IMR-90 (cell line): ENCODE measurements at regions not wholly inside any gene's neighbourhood (a gene's known extent, or its start where the extent isn't known, plus 50 kb on each side); places are given as distances from the start of the nearest gene placed in this dataset.

ENCODE experiments used
- ATAC-seq: fragments of 200-7000 bp; cut with Tn5 transposase; 2 replicates; pipeline ENCODE4 v1.9.1; 2020; ENCODE audit warnings: low read depth, mild to moderate bottlenecking, moderate library complexity
- BruUV-seq: library from RNA; stranded (reverse); fragments of 400-500 nt; replicated peaks from 2 replicates; lab custom pipeline; 2021; lab: Mats Ljungman, UMichigan
- CTCF ChIA-PET: fragments of 300-600 bp; formaldehyde crosslinking; extraction: SDS; loops from one replicate; lab custom pipeline; 2021; ENCODE audit warnings: antibody characterized with exemption; lab: Yijun Ruan, JAX
- POLR2A ChIA-PET: fragments of 300-600 bp; sonication (Branson Sonifier 250); formaldehyde crosslinking; loops from one replicate; lab custom pipeline; 2022; ENCODE audit warnings: antibody characterized with exemption; ENCODE audit not compliant: unreplicated experiment; lab: Charles Lee
- DNase-seq: peaks from one replicate; pipeline ENCODE4 v3.0.0; 2013
- H2AFZ ChIP-seq: replicated peaks from 2 replicates; pipeline ENCODE3; 2013; ENCODE audit warnings: low read length, mild to moderate bottlenecking; ENCODE audit not compliant: poor library complexity
- H2AK5ac ChIP-seq: 2 replicates; pipeline ENCODE4 v1.6.1; 2013; ENCODE audit warnings: low read depth, low read length, inconsistent platforms
- H2AK9ac ChIP-seq: replicated peaks from 2 replicates; pipeline ENCODE3; 2013; ENCODE audit warnings: mild to moderate bottlenecking, low read depth, low read length, moderate library complexity; ENCODE audit not compliant: poor library complexity
- H2BK120ac ChIP-seq: 2 replicates; pipeline ENCODE4 v1.6.1; 2013; ENCODE audit warnings: low read depth, low read length, inconsistent platforms
- H2BK15ac ChIP-seq: 3 replicates; pipeline ENCODE4 v1.6.1; 2013; ENCODE audit warnings: low read depth, low read length, inconsistent platforms
- H2BK20ac ChIP-seq: 2 replicates; pipeline ENCODE4 v1.6.1; 2013; ENCODE audit warnings: low read depth, mild to moderate bottlenecking, inconsistent platforms, low read length, moderate library complexity
- H2BK5ac ChIP-seq: 2 replicates; pipeline ENCODE4 v1.6.1; 2013; ENCODE audit warnings: mild to moderate bottlenecking, low read depth, low read length, inconsistent platforms; ENCODE audit not compliant: poor library complexity, severe bottlenecking
- H3K14ac ChIP-seq: replicated peaks from 2 replicates; pipeline ENCODE4 v1.6.1; 2013; ENCODE audit warnings: low read depth, low read length, inconsistent platforms
- H3K18ac ChIP-seq: 2 replicates; pipeline ENCODE4 v1.6.1; 2013; ENCODE audit warnings: low read depth, low read length, control low read depth
- H3K23ac ChIP-seq: 2 replicates; pipeline ENCODE4 v1.6.1; 2013; ENCODE audit warnings: low read depth, low read length, inconsistent platforms
- H3K27ac ChIP-seq: 2 replicates; pipeline ENCODE4 v1.5.1; 2013; ENCODE audit warnings: mild to moderate bottlenecking, control low read depth, low read length; ENCODE audit not compliant: insufficient read depth
- H3K27me3 ChIP-seq: 2 replicates; pipeline ENCODE4 v1.6.1; 2013; ENCODE audit warnings: low read length; ENCODE audit not compliant: control insufficient read depth, insufficient read depth
- H3K36me3 ChIP-seq: 2 replicates; pipeline ENCODE4 v1.6.1; 2013; ENCODE audit warnings: low read length, mixed read lengths; ENCODE audit not compliant: control insufficient read depth, insufficient read depth
- H3K4ac ChIP-seq: 2 replicates; pipeline ENCODE4 v1.6.1; 2013; ENCODE audit warnings: low read depth, low read length, inconsistent platforms
- H3K4me1 ChIP-seq: 2 replicates; pipeline ENCODE4 v1.6.1; 2013; ENCODE audit warnings: low read length, mixed read lengths; ENCODE audit not compliant: control insufficient read depth, insufficient read depth
- H3K4me2 ChIP-seq: 2 replicates; pipeline ENCODE4 v1.6.1; 2013; ENCODE audit warnings: low read depth, mild to moderate bottlenecking, control low read depth, low read length, moderate library complexity
- H3K4me3 ChIP-seq: 2 replicates; pipeline ENCODE4 v1.5.1; 2013; ENCODE audit warnings: low read depth, mild to moderate bottlenecking, control low read depth, low read length, moderate library complexity; ENCODE audit not compliant: insufficient read depth
- H3K56ac ChIP-seq: 2 replicates; pipeline ENCODE4 v1.6.1; 2013; ENCODE audit warnings: low read length, inconsistent platforms; ENCODE audit not compliant: insufficient read depth; ENCODE audit errors: extremely low read depth
- H3K79me1 ChIP-seq, 2 experiments: 2 replicates each; pipeline ENCODE4 v1.6.1; 2013; ENCODE audit warnings: low read length in 2 of 2, inconsistent platforms in 1 of 2, low read depth in 1 of 2
- H3K9ac ChIP-seq: 2 replicates; pipeline ENCODE4 v1.6.1; 2013; ENCODE audit warnings: low read depth, low read length, control low read depth
- H3K9me1 ChIP-seq: 2 replicates; pipeline ENCODE4 v1.6.1; 2013; ENCODE audit warnings: low read length, inconsistent platforms; ENCODE audit not compliant: insufficient read depth
- H3K9me3 ChIP-seq: 2 replicates; pipeline ENCODE4 v1.6.1; 2013; ENCODE audit warnings: low read length; ENCODE audit not compliant: control insufficient read depth, insufficient read depth
- H4K20me1 ChIP-seq: 2 replicates; pipeline ENCODE4 v1.6.1; 2013; ENCODE audit warnings: low read length, inconsistent platforms; ENCODE audit not compliant: insufficient read depth
- H4K5ac ChIP-seq: 2 replicates; pipeline ENCODE4 v1.6.1; 2013; ENCODE audit warnings: mild to moderate bottlenecking, low read depth, low read length, control low read depth
- H4K8ac ChIP-seq, 2 experiments: 2 replicates each; pipeline ENCODE4 v1.6.1; 2013; ENCODE audit warnings: low read depth in 2 of 2, low read length in 2 of 2, control low read depth in 1 of 2, inconsistent platforms in 1 of 2
- H4K91ac ChIP-seq: 2 replicates; pipeline ENCODE4 v1.6.1; 2013; ENCODE audit warnings: low read depth, low read length, inconsistent platforms; ENCODE audit not compliant: insufficient read depth
- BHLHE40 ChIP-seq: fragments of 150-350 bp; IDR thresholded peaks from 2 replicates; pipeline ENCODE4 v1.6.1; 2016; ENCODE audit warnings: mild to moderate bottlenecking, low read depth, low read length
- CEBPB ChIP-seq: IDR thresholded peaks from 2 replicates; pipeline ENCODE4 v1.6.1; 2012; ENCODE audit warnings: low read depth, low read length, improper control_type of control experiment
- CHD1 ChIP-seq: IDR thresholded peaks from 2 replicates; pipeline ENCODE4 v1.6.1; 2012; ENCODE audit warnings: low read depth, low read length, improper control_type of control experiment
- CTCF ChIP-seq: conservative IDR thresholded peaks from 2 replicates; pipeline ENCODE4 v1.5.1; 2012; ENCODE audit warnings: mild to moderate bottlenecking, low read depth, low read length, improper control_type of control experiment
- ELK1 ChIP-seq: fragments of 150-350 bp; IDR thresholded peaks from 2 replicates; pipeline ENCODE4 v1.6.1; 2016; ENCODE audit warnings: low read depth, mild to moderate bottlenecking, low read length, moderate library complexity, borderline replicate concordance
- FOS ChIP-seq: fragments of 150-350 bp; IDR thresholded peaks from 2 replicates; pipeline ENCODE4 v1.6.1; 2016; ENCODE audit warnings: low read depth, low read length
- MAFK ChIP-seq: IDR thresholded peaks from 2 replicates; pipeline ENCODE4 v1.6.1; 2012; ENCODE audit warnings: low read depth, low read length, improper control_type of control experiment
- MAZ ChIP-seq: IDR thresholded peaks from 2 replicates; pipeline ENCODE4 v1.6.1; 2012; ENCODE audit warnings: low read depth, mild to moderate bottlenecking, low read length, improper control_type of control experiment, moderate library complexity, borderline replicate concordance
- MXI1 ChIP-seq: IDR thresholded peaks from 2 replicates; pipeline ENCODE4 v1.6.1; 2012; ENCODE audit warnings: low read depth, mild to moderate bottlenecking, low read length, moderate library complexity, borderline replicate concordance
- NFE2L2 ChIP-seq: fragments of 150-350 bp; IDR thresholded peaks from 2 replicates; pipeline ENCODE4 v1.6.1; 2016; ENCODE audit warnings: low read depth, mild to moderate bottlenecking, low read length
- POLR2A ChIP-seq: IDR thresholded peaks from 2 replicates; pipeline ENCODE4 v1.6.1; 2012; ENCODE audit warnings: mild to moderate bottlenecking, low read depth, low read length
- RAD21 ChIP-seq: IDR thresholded peaks from 2 replicates; pipeline ENCODE4 v1.6.1; 2012; ENCODE audit warnings: low read length, improper control_type of control experiment
- RCOR1 ChIP-seq: IDR thresholded peaks from 2 replicates; pipeline ENCODE4 v1.6.1; 2012; ENCODE audit warnings: mild to moderate bottlenecking, low read length, improper control_type of control experiment; ENCODE audit not compliant: insufficient replicate concordance
- RFX5 ChIP-seq: IDR thresholded peaks from 2 replicates; pipeline ENCODE4 v1.8.0; 2012; ENCODE audit warnings: low read depth, mild to moderate bottlenecking, low read length, moderate library complexity
- SMC3 ChIP-seq: fragments of 150-350 bp; IDR thresholded peaks from 2 replicates; pipeline ENCODE4 v1.6.1; 2016; ENCODE audit warnings: low read depth, mild to moderate bottlenecking, antibody characterized with exemption, low read length, moderate library complexity
- USF2 ChIP-seq: fragments of 150-350 bp; IDR thresholded peaks from 2 replicates; pipeline ENCODE4 v1.6.1; 2017; ENCODE audit warnings: mild to moderate bottlenecking, antibody characterized with exemption, low read length, low read depth
- WGBS, 2 experiments: methylation state at CpG; one replicate each; pipeline versions ENCODE4 v1.1.5 to v1.1.7; 2013; ENCODE audit warnings: missing lambda C conversion rate in 2 of 2; ENCODE audit not compliant: insufficient read length in 1 of 2; ENCODE audit errors: extremely low coverage in 2 of 2; 5-methylcytosine and 5-hydroxymethylcytosine counted together
- dilution Hi-C: fragments of 300-500 bp; cut with HindIII; formaldehyde crosslinking; loops from one replicate; pipeline ENCODE4 v1.14.3; 2018; ENCODE audit warnings: low sequenced_read_pairs; ENCODE audit not compliant: unreplicated experiment
- in situ Hi-C: fragments of 300-500 bp; cut with MboI; formaldehyde crosslinking; loops from 3 replicates; pipeline ENCODE4 v1.14.3; 2019; ENCODE audit warnings: low sequenced_read_pairs, inconsistent platforms, mixed read lengths
- intact Hi-C: fragments of 100-400 bp; cut with micrococcal nuclease; formaldehyde crosslinking; loops from 2 replicates; pipeline ENCODE4 v1.10.0; 2022

GRCh38 chr5:152264645-152265254, 140.3 kb downstream of the NMUR2 start:
- Histone ChIP-seq H3K18ac (no peak overlapping the region), H2BK120ac (no peak overlapping the region), H4K91ac (no peak overlapping the region), H2AK9ac (no peak overlapping the region), H4K20me1 (no peaks in the 10 kb centered on the region), H3K9me1 (no peaks in the 10 kb centered on the region), H3K9me3 (peaks cover 7% of the 10 kb centered on the region), H3K56ac (no peak overlapping the region), H3K9ac (no peak overlapping the region), H3K27me3 (no peaks in the 10 kb centered on the region), H3K4me2 (no peak overlapping the region), H3K4me1 (no peaks in the 10 kb centered on the region), H4K5ac (no peak overlapping the region), H2AFZ (no peak overlapping the region), H4K8ac (no peak overlapping the region), H3K14ac (no peak overlapping the region), H3K27ac (no peak overlapping the region), H3K23ac (no peak overlapping the region), H2BK5ac (no peak overlapping the region), H2BK20ac (no peak overlapping the region), H3K4ac (no peak overlapping the region), H3K36me3 (no peaks in the 10 kb centered on the region), H2BK15ac (no peak overlapping the region), H2AK5ac (no peak overlapping the region), H3K4me3 (no peak overlapping the region), H3K79me1 (no peaks in the 10 kb centered on the region)
- in situ Hi-C loops (no loop called here), intact Hi-C loops (no loop called here), dilution Hi-C loops (no loop called here)
- POLR2A ChIA-PET: no interaction called here
- 0% methylated on average over 1 of the region's 5 CpGs; no CpG with 5 or more reads in 1 of the 2 experiments for WGBS, 2 experiments
- TF ChIP-seq NFE2L2 (no peak), CHD1 (no peak), CEBPB (no peak), ELK1 (no peak), RAD21 (no peak), BHLHE40 (no peak), MXI1 (no peak), CTCF (no peak), USF2 (no peak), RFX5 (no peak), POLR2A (no peak), MAZ (no peak), MAFK (no peak), SMC3 (no peak), FOS (no peak), RCOR1 (no peak)
- CTCF ChIA-PET: no interaction called here
- DNase-seq: no peak
- BruUV-seq: no TSS peak
- ATAC-seq: no peak
